ENCODE measurements at regions not wholly inside any gene's neighbourhood (a gene's known extent, or its start where the extent isn't known, plus 50 kb on each side); places are given as distances from the start of the nearest gene placed in this dataset.

DNA sequence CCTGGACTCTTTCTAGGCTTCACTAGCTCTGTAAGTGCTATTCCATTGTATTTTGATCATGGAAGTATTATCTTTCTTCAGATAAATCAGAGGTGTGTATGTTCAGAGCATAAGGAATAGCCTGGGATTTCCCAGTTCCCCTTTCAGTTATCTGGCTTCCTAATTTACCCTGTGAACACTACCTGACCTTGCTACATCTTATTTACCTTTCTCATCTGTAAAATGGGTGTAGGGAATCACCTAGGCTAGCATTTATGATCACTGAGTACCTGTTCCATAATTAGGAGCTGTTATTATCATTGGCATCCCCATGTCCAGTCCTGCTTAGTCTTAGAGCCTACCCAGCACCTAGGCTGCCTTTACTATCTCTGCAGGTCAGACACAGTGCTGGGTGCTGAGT is 149.3 kb upstream of the NR2F2 start:
- Histone ChIP-seq H3K27ac (ENCODE audit: low read depth, low read length, severe bottlenecking) (no peak overlapping the region), H3K36me3 (ENCODE audit: control insufficient read depth, insufficient read depth, low read length) (no peaks in the 10 kb centered on the region), H3K4me3 (ENCODE audit: extremely low read depth, insufficient read depth, low read length, poor library complexity, severe bottlenecking) (no peak overlapping the region), H3K4me1 (ENCODE audit: control insufficient read depth, insufficient read depth, low read length, poor library complexity, severe bottlenecking) (peaks cover 4% of the 10 kb centered on the region), H3K9me3 (ENCODE audit: control insufficient read depth, low read length) (no peaks in the 10 kb centered on the region)

DNA sequence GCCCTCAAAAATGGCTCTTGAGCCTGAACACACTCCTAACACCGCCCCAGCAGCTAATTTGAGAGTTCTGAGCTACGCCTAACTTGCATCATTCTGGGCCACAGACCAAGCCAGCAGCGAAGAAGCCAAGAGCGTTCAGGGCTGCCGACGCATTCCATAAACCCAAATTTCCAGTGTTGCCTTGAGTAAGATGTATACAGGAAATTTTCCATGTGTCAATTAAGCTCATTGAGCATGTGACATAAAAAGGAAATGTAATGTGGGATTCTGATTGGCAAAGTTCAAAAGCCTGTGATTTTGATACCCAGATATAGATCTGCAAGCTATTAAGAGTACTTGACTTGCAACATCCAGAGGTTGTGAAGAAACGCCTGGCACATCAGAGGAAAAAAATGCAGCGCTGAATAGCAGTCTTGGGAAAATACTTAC is 148.6 kb upstream of the NR2F2 start:
- peaks cover 4% of the 10 kb centered on the region for H3K4me1 ChIP-seq (ENCODE audit: control insufficient read depth, insufficient read depth, low read length, poor library complexity, severe bottlenecking)
- WGBS, 2 experiments (ENCODE audit: insufficient coverage in 2 of 2), result 98 to 99% methylated on average over 7 to 8 of the region's 8 CpGs
- no peaks in the 10 kb centered on the region for H3K9me3 ChIP-seq (ENCODE audit: control insufficient read depth, low read length)
- no peak overlapping the region for H3K27ac ChIP-seq (ENCODE audit: low read depth, low read length, severe bottlenecking)
- no peak overlapping the region for H3K4me3 ChIP-seq (ENCODE audit: extremely low read depth, insufficient read depth, low read length, poor library complexity, severe bottlenecking)
- H3K36me3 ChIP-seq (ENCODE audit: control insufficient read depth, insufficient read depth, low read length), result no peaks in the 10 kb centered on the region

DNA sequence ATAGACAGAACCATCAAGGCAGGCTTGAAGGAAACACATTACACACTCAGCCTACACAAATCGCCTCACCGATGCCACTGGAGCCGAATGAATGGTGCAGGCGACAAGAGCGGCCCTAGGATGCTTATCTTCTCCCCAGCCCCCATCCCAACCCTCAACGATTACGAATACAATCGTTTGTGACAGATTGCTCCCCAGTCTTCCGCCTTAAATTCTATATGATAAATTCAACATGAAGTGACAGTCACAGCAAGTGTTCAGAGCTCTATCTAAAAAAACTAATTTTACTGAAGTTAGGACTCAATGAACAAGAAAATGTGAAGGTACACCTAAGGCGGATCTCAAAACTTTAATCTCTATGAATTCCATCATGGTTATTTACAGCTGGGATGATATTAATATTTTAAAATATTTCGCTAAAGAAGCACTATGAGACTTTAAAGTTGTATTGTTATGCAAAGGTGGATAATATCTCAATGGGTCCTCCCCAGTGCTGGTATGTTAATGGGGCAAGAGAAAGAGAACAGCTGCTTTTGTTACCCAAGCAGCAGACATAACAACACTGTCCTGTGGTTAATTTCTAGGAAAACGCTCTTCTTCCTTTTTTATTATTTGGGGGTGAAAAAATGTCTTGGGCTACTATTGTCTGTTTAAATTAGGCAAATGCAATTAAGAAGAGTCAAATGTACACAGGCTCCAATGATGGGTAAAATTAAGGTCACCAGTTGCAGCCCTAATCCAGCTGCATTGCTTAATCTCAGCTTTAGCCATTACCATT is 147.6 kb upstream of the NR2F2 start:
- H3K4me3 ChIP-seq (ENCODE audit: extremely low read depth, insufficient read depth, low read length, poor library complexity, severe bottlenecking), result no peak overlapping the region
- no peaks in the 10 kb centered on the region for H3K9me3 ChIP-seq (ENCODE audit: control insufficient read depth, low read length)
- no peak overlapping the region for H3K27ac ChIP-seq (ENCODE audit: low read depth, low read length, severe bottlenecking)
- no peaks in the 10 kb centered on the region for H3K36me3 ChIP-seq (ENCODE audit: control insufficient read depth, insufficient read depth, low read length)
- 81 to 95% methylated on average over 8 to 9 of the region's 12 CpGs for WGBS, 2 experiments (ENCODE audit: insufficient coverage in 2 of 2)
- peaks cover 4% of the 10 kb centered on the region for H3K4me1 ChIP-seq (ENCODE audit: control insufficient read depth, insufficient read depth, low read length, poor library complexity, severe bottlenecking)

DNA sequence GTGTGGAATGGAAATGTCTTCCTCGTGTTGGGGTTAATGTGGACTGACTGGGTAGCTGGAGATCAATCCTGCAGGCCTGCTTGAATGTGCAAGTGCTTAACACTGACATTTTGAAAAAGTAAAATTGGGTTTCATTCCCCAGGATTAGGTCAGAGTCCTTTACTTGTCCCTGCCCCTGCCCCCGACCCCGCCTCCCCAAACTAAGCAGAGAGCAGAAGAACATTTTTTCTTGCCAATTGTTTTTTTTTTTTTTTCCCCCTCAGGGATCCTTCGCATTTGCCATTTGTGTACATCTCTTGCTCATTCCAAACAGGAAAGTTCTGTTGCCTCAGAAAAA is 147.0 kb upstream of the NR2F2 start:
- WGBS, 2 experiments (ENCODE audit: insufficient coverage in 2 of 2), result 40 to 63% methylated on average over 1 to 2 of the region's 4 CpGs
- no peak overlapping the region for H3K27ac ChIP-seq (ENCODE audit: low read depth, low read length, severe bottlenecking)

DNA sequence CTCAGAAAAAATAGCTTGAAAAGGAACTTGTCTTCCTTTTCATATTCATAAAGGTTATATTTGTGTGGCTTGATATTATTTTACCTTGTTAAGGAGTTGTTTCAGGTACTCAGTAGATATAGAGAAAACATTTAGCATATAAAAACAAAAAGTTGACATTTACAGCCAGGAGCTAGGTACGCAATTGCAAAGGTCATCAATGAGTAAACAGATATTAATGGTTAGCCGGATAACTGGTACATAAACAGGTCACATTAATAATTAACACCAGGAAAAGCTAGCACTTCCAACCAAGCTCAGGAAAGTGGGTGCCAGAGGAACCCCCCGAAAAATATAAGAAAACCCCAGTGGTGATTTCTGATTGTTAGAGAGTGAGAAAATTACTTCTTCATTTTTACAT is 146.6 kb upstream of the NR2F2 start:
- Histone ChIP-seq H3K27ac (ENCODE audit: low read depth, low read length, severe bottlenecking) (no peak overlapping the region), H3K9me3 (ENCODE audit: control insufficient read depth, low read length) (no peaks in the 10 kb centered on the region), H3K4me3 (ENCODE audit: extremely low read depth, insufficient read depth, low read length, poor library complexity, severe bottlenecking) (no peak overlapping the region), H3K4me1 (ENCODE audit: control insufficient read depth, insufficient read depth, low read length, poor library complexity, severe bottlenecking) (peaks cover 4% of the 10 kb centered on the region), H3K36me3 (ENCODE audit: control insufficient read depth, insufficient read depth, low read length) (no peaks in the 10 kb centered on the region)
- no CpG with 5 or more reads among the region's 3 CpGs for WGBS, 2 experiments (ENCODE audit: insufficient coverage in 2 of 2)

More for the DNA sequence above, 147.0 kb upstream of the NR2F2 start:
- no peaks in the 10 kb centered on the region for H3K9me3 ChIP-seq (ENCODE audit: control insufficient read depth, low read length)
- H3K4me1 ChIP-seq (ENCODE audit: control insufficient read depth, insufficient read depth, low read length, poor library complexity, severe bottlenecking), result peaks cover 4% of the 10 kb centered on the region
- H3K4me3 ChIP-seq (ENCODE audit: extremely low read depth, insufficient read depth, low read length, poor library complexity, severe bottlenecking), result no peak overlapping the region
- no peaks in the 10 kb centered on the region for H3K36me3 ChIP-seq (ENCODE audit: control insufficient read depth, insufficient read depth, low read length)

DNA sequence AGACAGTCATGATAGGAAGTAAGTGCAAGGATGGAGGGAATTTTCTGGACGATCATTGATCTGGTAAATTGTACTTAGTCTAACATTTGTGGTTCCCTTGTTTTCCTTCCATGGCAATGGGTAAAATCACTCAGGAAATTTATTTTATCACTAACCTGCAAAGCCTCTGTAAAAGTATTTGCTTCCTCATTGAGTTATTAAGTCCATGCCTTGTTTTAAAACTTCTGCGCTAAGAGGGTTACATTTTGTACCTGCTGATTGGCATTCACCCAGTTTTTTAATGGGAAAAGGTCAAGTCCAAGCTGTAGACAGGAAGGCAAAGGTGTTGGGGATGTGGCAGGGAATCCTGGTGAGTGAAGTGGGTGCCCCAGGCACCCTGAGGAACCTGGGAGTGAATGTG is 146.2 kb upstream of the NR2F2 start:
- 90 to 100% methylated on average over 1 of the region's 2 CpGs for WGBS, 2 experiments (ENCODE audit: insufficient coverage in 2 of 2)

DNA sequence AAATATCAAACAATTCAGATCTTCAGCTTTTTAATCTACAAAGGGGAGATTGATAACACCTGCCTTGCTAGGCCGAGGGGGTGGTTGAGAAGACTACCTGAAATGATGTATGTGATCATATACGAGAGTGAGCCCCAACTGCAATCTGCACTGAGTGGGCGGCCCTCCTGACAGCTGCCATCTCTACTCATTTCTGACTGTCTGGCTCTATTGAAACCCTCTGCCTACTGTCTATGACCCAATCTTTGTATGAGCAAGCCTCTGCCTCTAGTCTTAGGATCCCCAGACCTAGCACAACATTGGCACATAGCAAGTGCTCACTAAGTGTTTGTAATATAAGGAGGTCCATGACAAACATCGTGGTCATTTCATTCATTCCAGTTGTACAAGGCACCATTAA is 144.4 kb upstream of the NR2F2 start:
- Histone ChIP-seq H3K36me3 (ENCODE audit: control insufficient read depth, insufficient read depth, low read length) (no peaks in the 10 kb centered on the region), H3K27ac (ENCODE audit: low read depth, low read length, severe bottlenecking) (no peak overlapping the region), H3K4me3 (ENCODE audit: extremely low read depth, insufficient read depth, low read length, poor library complexity, severe bottlenecking) (no peak overlapping the region), H3K9me3 (ENCODE audit: control insufficient read depth, low read length) (no peaks in the 10 kb centered on the region), H3K4me1 (ENCODE audit: control insufficient read depth, insufficient read depth, low read length, poor library complexity, severe bottlenecking) (peaks cover 4% of the 10 kb centered on the region)
- WGBS, 2 experiments (ENCODE audit: insufficient coverage in 2 of 2), result 100% methylated on average over 2 to 3 of the region's 4 CpGs

More for the DNA sequence above, 146.2 kb upstream of the NR2F2 start:
- Histone ChIP-seq H3K4me3 (ENCODE audit: extremely low read depth, insufficient read depth, low read length, poor library complexity, severe bottlenecking) (no peak overlapping the region), H3K4me1 (ENCODE audit: control insufficient read depth, insufficient read depth, low read length, poor library complexity, severe bottlenecking) (peaks cover 4% of the 10 kb centered on the region), H3K9me3 (ENCODE audit: control insufficient read depth, low read length) (no peaks in the 10 kb centered on the region), H3K36me3 (ENCODE audit: control insufficient read depth, insufficient read depth, low read length) (no peaks in the 10 kb centered on the region), H3K27ac (ENCODE audit: low read depth, low read length, severe bottlenecking) (no peak overlapping the region)

DNA sequence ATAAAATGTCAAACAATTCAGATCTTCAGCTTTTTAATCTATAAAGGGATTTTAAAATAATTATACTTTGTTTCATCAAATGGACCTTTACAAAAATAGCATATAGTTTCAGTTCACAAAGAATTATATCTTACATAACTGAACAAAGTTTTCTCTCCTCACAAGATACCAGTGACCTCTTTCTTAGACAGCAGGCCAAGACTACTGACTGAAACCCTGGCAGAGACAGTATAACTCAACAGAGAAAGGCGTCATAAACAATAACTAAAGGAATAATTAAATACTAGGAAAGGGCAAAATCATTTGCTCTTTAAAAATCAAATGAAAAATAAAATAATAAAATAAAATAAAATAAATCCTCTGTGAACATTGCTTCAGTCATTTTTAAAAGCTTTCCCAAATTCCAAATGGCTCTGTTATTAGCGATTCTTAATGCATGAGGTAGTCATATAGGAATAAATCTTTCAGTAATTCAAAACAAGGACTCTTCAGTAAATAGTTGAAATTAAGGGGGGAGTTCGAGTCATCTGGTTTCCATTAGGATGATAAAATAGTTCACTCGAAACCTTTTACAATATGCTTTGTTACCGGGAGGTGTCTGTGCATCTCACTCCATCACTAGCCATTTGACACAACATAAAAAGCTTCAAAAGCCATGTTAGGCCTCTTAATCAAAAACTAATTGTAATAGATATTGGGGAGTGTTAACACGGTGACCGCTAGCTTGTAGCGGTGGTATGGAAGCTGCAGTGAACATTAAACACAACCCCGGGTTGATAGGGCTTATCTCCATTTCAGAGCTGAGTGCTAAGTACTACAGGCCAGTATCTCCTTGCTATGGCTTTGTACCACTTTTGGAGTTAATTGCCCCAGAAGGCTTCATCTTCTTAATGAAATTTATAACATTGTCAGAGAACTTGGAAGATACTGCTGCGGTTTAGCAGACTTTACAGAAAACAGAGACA is 142.9 kb upstream of the NR2F2 start:
- no peaks in the 10 kb centered on the region for H3K9me3 ChIP-seq (ENCODE audit: control insufficient read depth, low read length)
- WGBS, 2 experiments (ENCODE audit: insufficient coverage in 2 of 2), result 33 to 81% methylated on average over 1 to 5 of the region's 10 CpGs
- H3K4me3 ChIP-seq (ENCODE audit: extremely low read depth, insufficient read depth, low read length, poor library complexity, severe bottlenecking), result no peak overlapping the region
- no peaks in the 10 kb centered on the region for H3K36me3 ChIP-seq (ENCODE audit: control insufficient read depth, insufficient read depth, low read length)
- H3K4me1 ChIP-seq (ENCODE audit: control insufficient read depth, insufficient read depth, low read length, poor library complexity, severe bottlenecking), result peaks cover 2% of the 10 kb centered on the region
- no peak overlapping the region for H3K27ac ChIP-seq (ENCODE audit: low read depth, low read length, severe bottlenecking)

DNA sequence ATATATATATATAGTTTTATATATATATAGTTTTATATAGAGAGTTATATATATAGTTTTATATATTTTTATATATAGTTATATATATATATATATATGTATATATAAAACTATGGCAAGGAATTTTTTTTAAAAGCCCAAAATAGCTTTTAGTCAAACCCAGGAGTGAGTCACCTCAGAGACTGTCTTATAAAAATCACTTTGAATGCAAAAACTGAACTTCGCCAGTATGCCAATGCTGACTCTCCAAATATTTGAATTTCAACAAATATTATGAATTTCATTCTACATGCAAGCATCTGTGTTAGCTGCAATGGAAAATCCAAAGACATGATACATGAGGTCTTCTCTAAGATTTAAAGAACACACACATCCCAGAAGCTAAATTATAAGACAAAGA is 132.8 kb upstream of the NR2F2 start:
- Histone ChIP-seq H3K9me3 (ENCODE audit: control insufficient read depth, low read length) (no peaks in the 10 kb centered on the region), H3K27ac (ENCODE audit: low read depth, low read length, severe bottlenecking) (no peak overlapping the region), H3K36me3 (ENCODE audit: control insufficient read depth, insufficient read depth, low read length) (no peaks in the 10 kb centered on the region), H3K4me3 (ENCODE audit: extremely low read depth, insufficient read depth, low read length, poor library complexity, severe bottlenecking) (no peak overlapping the region), H3K4me1 (ENCODE audit: control insufficient read depth, insufficient read depth, low read length, poor library complexity, severe bottlenecking) (no peaks in the 10 kb centered on the region)
- WGBS, 2 experiments (ENCODE audit: insufficient coverage in 2 of 2), result 82% methylated on average over 1 of the region's 1 CpG; no CpG with 5 or more reads in 1 of the 2 experiments

DNA sequence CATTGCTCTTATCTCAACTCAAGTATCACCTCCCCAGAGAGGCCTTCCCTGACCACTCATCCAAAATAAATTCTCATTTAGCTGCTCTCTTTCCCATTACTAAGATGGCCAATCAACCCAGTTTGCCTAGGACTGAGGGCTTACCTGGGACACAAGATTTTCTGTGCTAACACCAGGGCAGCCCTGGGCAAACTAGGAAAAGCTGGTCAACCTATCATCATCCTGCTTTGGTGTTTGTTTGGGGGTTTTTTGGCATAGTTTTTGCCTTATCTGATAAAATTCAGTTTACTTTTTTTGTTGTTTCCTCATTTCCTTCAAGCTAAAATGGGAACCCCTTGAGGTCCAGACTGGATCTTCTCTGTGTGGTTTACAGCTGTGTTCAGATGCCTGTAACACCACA is 131.4 kb upstream of the NR2F2 start:
- H3K4me3 ChIP-seq (ENCODE audit: extremely low read depth, insufficient read depth, low read length, poor library complexity, severe bottlenecking), result no peak overlapping the region
- no peaks in the 10 kb centered on the region for H3K9me3 ChIP-seq (ENCODE audit: control insufficient read depth, low read length)
- no peak overlapping the region for H3K27ac ChIP-seq (ENCODE audit: low read depth, low read length, severe bottlenecking)
- H3K4me1 ChIP-seq (ENCODE audit: control insufficient read depth, insufficient read depth, low read length, poor library complexity, severe bottlenecking), result no peaks in the 10 kb centered on the region
- no peaks in the 10 kb centered on the region for H3K36me3 ChIP-seq (ENCODE audit: control insufficient read depth, insufficient read depth, low read length)
